ENCODE measurements at regions not wholly inside any gene's neighbourhood (a gene's known extent, or its start where the extent isn't known, plus 50 kb on each side); places are given as distances from the start of the nearest gene placed in this dataset.

DNA sequence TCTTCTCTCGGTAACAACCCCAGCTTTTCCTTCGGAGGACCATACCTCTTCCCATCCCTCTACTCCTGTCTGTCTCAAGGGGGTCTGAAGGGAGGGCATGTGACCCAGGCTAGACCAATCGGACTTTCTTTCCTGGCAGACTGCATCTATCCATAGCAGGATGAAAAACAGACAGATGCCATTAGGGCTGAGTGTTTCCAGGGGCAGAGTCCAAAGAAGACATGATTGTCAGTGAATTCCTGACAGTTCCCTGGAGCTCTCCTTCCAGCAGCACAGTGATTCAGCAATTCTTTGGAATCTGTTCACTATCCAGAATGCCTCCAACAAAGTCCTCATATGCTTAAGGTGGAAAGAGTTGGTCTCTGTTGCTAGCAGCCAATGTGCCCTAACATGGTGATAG lies 189.8 kb downstream of the KCTD12 start:
- TF ChIP-seq SP1 (IDR thresholded peaks at IDR 0.05) (no peak), ELF4 (IDR thresholded peaks at IDR 0.05) (no peak), SUZ12 (IDR thresholded peaks at IDR 0.05) (no peak), HDGF (IDR thresholded peaks at IDR 0.05; ENCODE audit: borderline replicate concordance) (no peak), FOXK2 (IDR thresholded peaks at IDR 0.05) (no peak), FOXA1 (IDR thresholded peaks at IDR 0.05) (no peak), L3MBTL2 (conservative IDR thresholded peaks at IDR 0.05) (no peak), BHLHE40 (IDR thresholded peaks at IDR 0.05; ENCODE audit: borderline replicate concordance) (no peak), ARNT (IDR thresholded peaks at IDR 0.05) (no peak), LEF1 (IDR thresholded peaks at IDR 0.05; ENCODE audit: borderline replicate concordance) (no peak), ZNF384 (IDR thresholded peaks at IDR 0.05) (no peak)

Data from HEK293T (cell line).